ENCODE measurements at regions not wholly inside any gene's neighbourhood (a gene's known extent, or its start where the extent isn't known, plus 50 kb on each side); places are given as distances from the start of the nearest gene placed in this dataset.

GRCh38 chr4:103375278-103375677 lies 177.1 kb upstream of the CENPE start:
- ATAC-seq, result no peak
- TF ChIP-seq POLR2AphosphoS5 (IDR thresholded peaks at IDR 0.05), result no peak
- TF ChIP-seq EP300 (IDR thresholded peaks at IDR 0.05), result no peak
- no peak for TF ChIP-seq POLR2A (IDR thresholded peaks at IDR 0.05)
- TF ChIP-seq CTCF (IDR thresholded peaks at IDR 0.05), result no peak
- Histone ChIP-seq H3K27me3 (no peaks in the 10 kb centered on the region), H3K27ac (no peak overlapping the region), H3K36me3 (no peaks in the 10 kb centered on the region), H3K9me3 (peaks cover 0 to 7% (median 0%) of the 10 kb centered on the region in 3 donors), H3K4me3 (no peak overlapping the region), H3K4me1 (no peaks in the 10 kb centered on the region)
- WGBS, 2 donors (ENCODE audit: low coverage in 1 of 2), result 68 to 83% methylated on average over 4 of the region's 4 CpGs

- Histone ChIP-seq H3K27ac (no peak overlapping the region), H3K9me3 (peaks cover 0 to 4% (median 0%) of the 10 kb centered on the region in 3 donors)
- 52 to 64% methylated on average over 2 of the region's 2 CpGs for WGBS, 2 donors (ENCODE audit: low coverage in 1 of 2)
Observed at GRCh38 chr4:103374758-103375157, 176.6 kb upstream of the CENPE start.

GRCh38 chr4:103374306-103374705 lies 176.2 kb upstream of the CENPE start:
- H3K4me1 ChIP-seq, result no peaks in the 10 kb centered on the region
- no peak for ATAC-seq
- H3K4me3 ChIP-seq, result no peak overlapping the region
- TF ChIP-seq POLR2A (IDR thresholded peaks at IDR 0.05), result no peak
- TF ChIP-seq CTCF (IDR thresholded peaks at IDR 0.05), result no peak
- TF ChIP-seq EP300 (IDR thresholded peaks at IDR 0.05), result no peak
- no peak for TF ChIP-seq POLR2AphosphoS5 (IDR thresholded peaks at IDR 0.05)
- no peaks in the 10 kb centered on the region for H3K9me3 ChIP-seq
- H3K27ac ChIP-seq, result no peak overlapping the region
- WGBS, 2 donors (ENCODE audit: low coverage in 1 of 2), result 73 to 86% methylated on average over 1 of the region's 1 CpG
- H3K27me3 ChIP-seq, result no peaks in the 10 kb centered on the region
- no peaks in the 10 kb centered on the region for H3K36me3 ChIP-seq

More at GRCh38 chr4:103374758-103375157, 176.6 kb upstream of the CENPE start:
- Histone ChIP-seq H3K4me1 (no peaks in the 10 kb centered on the region), H3K36me3 (no peaks in the 10 kb centered on the region), H3K27me3 (no peaks in the 10 kb centered on the region), H3K4me3 (no peak overlapping the region)
- ATAC-seq, result no peak
- TF ChIP-seq CTCF (IDR thresholded peaks at IDR 0.05) (no peak), POLR2A (IDR thresholded peaks at IDR 0.05) (no peak), POLR2AphosphoS5 (IDR thresholded peaks at IDR 0.05) (no peak), EP300 (IDR thresholded peaks at IDR 0.05) (no peak)

- TF ChIP-seq POLR2AphosphoS5 (IDR thresholded peaks at IDR 0.05), result no peak
- TF ChIP-seq CTCF (IDR thresholded peaks at IDR 0.05), result no peak
- TF ChIP-seq EP300 (IDR thresholded peaks at IDR 0.05), result no peak
- no peak for TF ChIP-seq POLR2A (IDR thresholded peaks at IDR 0.05)
- H3K36me3 ChIP-seq, result no peaks in the 10 kb centered on the region
- H3K27ac ChIP-seq, result no peak overlapping the region
- no peaks in the 10 kb centered on the region for H3K4me1 ChIP-seq
- 74 to 92% methylated on average over 6 of the region's 6 CpGs for WGBS, 2 donors (ENCODE audit: low coverage in 1 of 2)
- no peak overlapping the region for H3K4me3 ChIP-seq
- no peaks in the 10 kb centered on the region for H3K27me3 ChIP-seq
- H3K9me3 ChIP-seq, result no peaks in the 10 kb centered on the region
- ATAC-seq, result no peak
Observed at GRCh38 chr4:103372002-103372558, 173.9 kb upstream of the CENPE start.

- TF ChIP-seq CTCF (IDR thresholded peaks at IDR 0.05), result no peak
- no peak for TF ChIP-seq POLR2AphosphoS5 (IDR thresholded peaks at IDR 0.05)
- TF ChIP-seq POLR2A (IDR thresholded peaks at IDR 0.05), result no peak
- no peak for TF ChIP-seq EP300 (IDR thresholded peaks at IDR 0.05)
- no peak for ATAC-seq
- no peak overlapping the region for H3K4me3 ChIP-seq
- H3K36me3 ChIP-seq, result no peaks in the 10 kb centered on the region
- H3K4me1 ChIP-seq, result no peaks in the 10 kb centered on the region
- WGBS, 2 donors (ENCODE audit: low coverage in 1 of 2), result 63 to 77% methylated on average over 2 to 5 of the region's 5 CpGs
- H3K27me3 ChIP-seq, result no peaks in the 10 kb centered on the region
- no peaks in the 10 kb centered on the region for H3K9me3 ChIP-seq
- no peak overlapping the region for H3K27ac ChIP-seq
Observed at GRCh38 chr4:103370336-103370735, 172.2 kb upstream of the CENPE start.

Measured in gastroesophageal sphincter (tissue), 4 donors.